GM23338 (cell line): ENCODE measurements at regions not wholly inside any gene's neighbourhood (a gene's known extent, or its start where the extent isn't known, plus 50 kb on each side); places are given as distances from the start of the nearest gene placed in this dataset.

ENCODE experiments used
- ATAC-seq: fragments of 200-7000 bp; cut with Tn5 transposase; 3 replicates; pipeline ENCODE4 v1.9.1; 2020
- DNase-seq: peaks from one replicate; pipeline ENCODE4 v3.0.0-alpha.2; 2015; ENCODE audit warnings: low spot score
- H2AFZ ChIP-seq: fragments of 200-600 bp; sonication (generic); 2 replicates; pipeline ENCODE4 v1.8.0; 2016; ENCODE audit warnings: antibody characterized with exemption, mild to moderate bottlenecking, moderate library complexity
- H3F3A ChIP-seq: fragments of 200-600 bp; sonication (generic); replicated peaks from 2 replicates; pipeline ENCODE4 v1.8.0; 2017; ENCODE audit warnings: antibody characterized with exemption, mixed run types, low read depth
- H3K27ac ChIP-seq: fragments of 200-600 bp; sonication (generic); 2 replicates; pipeline ENCODE4 v1.6.1; 2016; ENCODE audit warnings: low read depth
- H3K27me3 ChIP-seq: fragments of 200-600 bp; sonication (generic); 2 replicates; pipeline ENCODE4 v1.8.0; 2016; ENCODE audit warnings: mild to moderate bottlenecking, mixed run types, moderate library complexity; ENCODE audit not compliant: insufficient read depth
- H3K36me3 ChIP-seq: fragments of 200-600 bp; sonication (generic); 2 replicates; pipeline ENCODE4 v1.8.0; 2016; ENCODE audit warnings: mild to moderate bottlenecking; ENCODE audit not compliant: insufficient read depth
- H3K4me1 ChIP-seq: fragments of 200-600 bp; sonication (generic); 2 replicates; pipeline ENCODE4 v1.8.0; 2016; ENCODE audit warnings: mild to moderate bottlenecking, moderate library complexity; ENCODE audit not compliant: insufficient read depth
- H3K4me2 ChIP-seq: fragments of 200-600 bp; sonication (generic); 2 replicates; pipeline ENCODE4 v1.7.1; 2017; ENCODE audit warnings: mixed run types
- H3K4me3 ChIP-seq: fragments of 200-600 bp; sonication (generic); 2 replicates; pipeline ENCODE4 v1.6.1; 2016; ENCODE audit warnings: mixed run types
- H3K79me2 ChIP-seq: fragments of 200-600 bp; sonication (generic); replicated peaks from 2 replicates; pipeline ENCODE4 v1.8.0; 2017; ENCODE audit warnings: mild to moderate bottlenecking; ENCODE audit not compliant: insufficient read depth
- H3K9me2 ChIP-seq: fragments of 200-600 bp; sonication (generic); 2 replicates; pipeline ENCODE4 v1.8.0; 2017; ENCODE audit not compliant: insufficient read depth
- H4K20me1 ChIP-seq: fragments of 200-600 bp; sonication (generic); replicated peaks from 2 replicates; pipeline ENCODE4 v1.8.0; 2017; ENCODE audit warnings: mild to moderate bottlenecking; ENCODE audit not compliant: insufficient read depth
- H3K27ac Mint-ChIP-seq: 2 replicates; pipeline ENCODE4 v1.8.0; 2020; ENCODE audit warnings: inconsistent platforms, mild to moderate bottlenecking, moderate library complexity, mixed read lengths
- H3K27me3 Mint-ChIP-seq: 3 replicates; pipeline ENCODE4 v1.8.0; 2022; ENCODE audit warnings: low read depth, mild to moderate bottlenecking, moderate library complexity, mixed read lengths, inconsistent platforms; ENCODE audit not compliant: insufficient read depth, poor library complexity
- H3K36me3 Mint-ChIP-seq: 3 replicates; pipeline ENCODE4 v1.8.0; 2021; ENCODE audit warnings: low read depth, mild to moderate bottlenecking, inconsistent platforms, moderate library complexity, mixed read lengths
- H3K4me1 Mint-ChIP-seq: 3 replicates; pipeline ENCODE4 v1.8.0; 2020; ENCODE audit warnings: mild to moderate bottlenecking, inconsistent platforms, mixed read lengths
- H3K4me3 Mint-ChIP-seq: 3 replicates; pipeline ENCODE4 v1.8.0; 2021; ENCODE audit warnings: moderate library complexity, mild to moderate bottlenecking, inconsistent platforms, mixed read lengths
- H3K9me3 Mint-ChIP-seq: 3 replicates; pipeline ENCODE4 v1.8.0; 2020; ENCODE audit warnings: moderate library complexity, mild to moderate bottlenecking, inconsistent platforms, mixed read lengths
- CREB1 ChIP-seq: fragments of 250-450 bp; sonication (Bioruptor Pico); IDR thresholded peaks from 2 replicates; pipeline ENCODE4 v1.5.0; 2020; ENCODE audit warnings: low read depth, mild to moderate bottlenecking, moderate library complexity
- CTCF ChIP-seq, 2 experiments: fragments of 200-600 bp in 1 of 2; sonication (generic) in 1 of 2; conservative IDR thresholded peaks; 2 replicates each; pipeline versions ENCODE4 v1.5.1 to v1.6.1; 2016 to 2017; ENCODE audit warnings: antibody characterized with exemption in 2 of 2, low read depth in 2 of 2, mild to moderate bottlenecking in 2 of 2, moderate library complexity in 1 of 2
- EZH2 ChIP-seq: fragments of 200-600 bp; sonication (generic); IDR thresholded peaks from one replicate; pipeline ENCODE4 v1.8.0; 2017; ENCODE audit warnings: antibody characterized with exemption, mild to moderate bottlenecking, low read depth; ENCODE audit not compliant: unreplicated experiment
- EZH2phosphoT487 ChIP-seq: fragments of 200-600 bp; sonication (generic); IDR thresholded peaks from one replicate; pipeline ENCODE4 v1.8.1; 2018; ENCODE audit warnings: antibody characterized with exemption; ENCODE audit not compliant: unreplicated experiment
- JUNB ChIP-seq: IDR thresholded peaks from one replicate; pipeline ENCODE4 v1.6.1; 2016; ENCODE audit warnings: antibody characterized with exemption; ENCODE audit not compliant: unreplicated experiment
- STAT1 ChIP-seq: IDR thresholded peaks from one replicate; pipeline ENCODE4 v1.6.1; 2016; ENCODE audit warnings: antibody characterized with exemption; ENCODE audit not compliant: unreplicated experiment
- ZNF331 ChIP-seq: fragments of 250-450 bp; sonication (Bioruptor Pico); IDR thresholded peaks from 2 replicates; pipeline ENCODE4 v1.5.0; 2020; ENCODE audit warnings: low read depth, mild to moderate bottlenecking, moderate library complexity
- ZNF462 ChIP-seq: fragments of 250-450 bp; sonication (Bioruptor Pico); IDR thresholded peaks from 2 replicates; pipeline ENCODE4 v1.5.0; 2020; ENCODE audit warnings: mild to moderate bottlenecking, moderate library complexity

- no peak for TF ChIP-seq ZNF462 (CRISPR knock-in tag)
Observed at GRCh38 chr6:48777411-48777810, 666.4 kb upstream of the PTCHD4 start (continued).

- Histone ChIP-seq H3K4me1 (no peaks in the 10 kb centered on the region), H3K4me3 (no peak overlapping the region), H4K20me1 (no peaks in the 10 kb centered on the region), H3K36me3 (no peaks in the 10 kb centered on the region), H3K9me2 (no peaks in the 10 kb centered on the region), H3F3A (no peaks in the 10 kb centered on the region), H3K79me2 (no peaks in the 10 kb centered on the region), H3K27me3 (no peaks in the 10 kb centered on the region), H3K27ac (no peak overlapping the region), H3K4me2 (no peak overlapping the region), H2AFZ (0 out of 2 replicates have a peak overlapping the region, but pooled peaks have one; percentile 12)
- Mint-ChIP-seq H3K9me3 (no peaks in the 10 kb centered on the region), H3K36me3 (no peaks in the 10 kb centered on the region), H3K27me3 (peaks cover 3% of the 10 kb centered on the region), H3K4me3 (no peak overlapping the region), H3K27ac (no peak overlapping the region), H3K4me1 (peaks cover 2% of the 10 kb centered on the region; the same call in 1 of the 3 replicates)
- DNase-seq (no peak), ATAC-seq (no peak)
- no peak for TF ChIP-seq CREB1
- no peak for TF ChIP-seq CTCF (conservative IDR thresholded peaks at IDR 0.05; ENCODE audit: low read depth in 2 of 2)
- TF ChIP-seq EZH2 = no peak
- TF ChIP-seq EZH2phosphoT487 = no peak
- no peak for TF ChIP-seq JUNB
- no peak for TF ChIP-seq ZNF331
- no peak for TF ChIP-seq STAT1
- no peak for TF ChIP-seq ZNF462 (CRISPR knock-in tag)
Observed at GRCh38 chr6:48775157-48775556, 664.2 kb upstream of the PTCHD4 start.
